HCT116 (cell line): ENCODE measurements at regions not wholly inside any gene's neighbourhood (a gene's known extent, or its start where the extent isn't known, plus 50 kb on each side); places are given as distances from the start of the nearest gene placed in this dataset.

Experiments
- ATAC-seq: fragments of 200-7000 bp; cut with Tn5 transposase; 2 replicates; pipeline ENCODE4 v1.9.1; 2020; ENCODE audit warnings: mild to moderate bottlenecking, moderate library complexity
- BruUV-seq: library from RNA; stranded (reverse); fragments of 400-500 nt; replicated peaks from 2 replicates; lab custom pipeline; 2021; lab: Mats Ljungman, UMichigan
- CTCF ChIA-PET: fragments of 300-600 bp; sonication (Branson Sonifier 250); formaldehyde crosslinking; loops from one replicate; lab custom pipeline; 2021; ENCODE audit warnings: antibody characterized with exemption; lab: Charles Lee
- POLR2A ChIA-PET: fragments of 300-600, 350-600 bp; sonication (Branson Sonifier 250); formaldehyde crosslinking; loops from one replicate; lab custom pipeline; 2021; ENCODE audit warnings: antibody characterized with exemption; lab: Charles Lee
- RAD21 ChIA-PET, 2 experiments: fragments of 300-600 bp; sonication (Branson Sonifier 250); formaldehyde crosslinking; loops; one replicate each; lab custom pipeline; 2023; ENCODE audit warnings: low total read pairs in 2 of 2; ENCODE audit not compliant: uncharacterized antibody in 2 of 2, unreplicated experiment in 2 of 2, low non-redundant PET in 1 of 2; lab: Charles Lee
- DNase-seq: peaks from one replicate; pipeline ENCODE4 v3.0.0-alpha.2; 2010; ENCODE audit warnings: low read depth, low spot score
- H2AFZ ChIP-seq: fragments of 200-600 bp; shearing (Covaris generic), sonication (generic); 2 replicates; pipeline ENCODE4 v1.6.1; 2017; ENCODE audit warnings: low read depth, mixed run types, mixed read lengths, antibody characterized with exemption, low read length; ENCODE audit not compliant: poor library complexity, severe bottlenecking
- H3K27ac ChIP-seq: 2 replicates; pipeline ENCODE4 v1.5.1; 2012; ENCODE audit warnings: low read depth, low read length
- H3K27me3 ChIP-seq: fragments of 200-600 bp; sonication (generic); 2 replicates; pipeline ENCODE4 v1.6.1; 2016; ENCODE audit warnings: mixed run types, low read length, mixed read lengths; ENCODE audit not compliant: insufficient read depth
- H3K36me3 ChIP-seq, 2 experiments: fragments of 200-500 bp in 1 of 2; fragments of 200-600 bp in 1 of 2; sonication (Bioruptor generic) in 1 of 2; sonication (generic) in 1 of 2; 2 replicates each; pipeline versions ENCODE4 v1.5.1 to v1.6.1; 2014 to 2016; ENCODE audit warnings: low read length in 2 of 2, inconsistent platforms in 1 of 2, mixed read lengths in 1 of 2, mixed run types in 1 of 2; ENCODE audit not compliant: insufficient read depth in 2 of 2, control insufficient read depth in 1 of 2
- H3K4me1 ChIP-seq, 2 experiments: fragments of 200-600 bp in 1 of 2; sonication (generic) in 1 of 2; 2 replicates each; pipeline versions ENCODE4 v1.5.1 to v1.6.1; 2012 to 2017; ENCODE audit warnings: low read length in 2 of 2, inconsistent platforms in 1 of 2, mild to moderate bottlenecking in 1 of 2, mixed read lengths in 1 of 2, mixed run types in 1 of 2, moderate library complexity in 1 of 2; ENCODE audit not compliant: insufficient read depth in 2 of 2, control insufficient read depth in 1 of 2
- H3K4me2 ChIP-seq: fragments of 200-600 bp; sonication (generic); 2 replicates; pipeline ENCODE4 v1.6.1; 2017; ENCODE audit warnings: mixed run types, low read length, mixed read lengths
- H3K4me3 ChIP-seq, 2 experiments: fragments of 200-600 bp in 1 of 2; sonication (generic) in 1 of 2; replicated peaks in 1 of 2; 2 replicates each; pipeline ENCODE4 v1.5.1; 2011 to 2016; ENCODE audit warnings: low read length in 2 of 2, control low read depth in 1 of 2, low read depth in 1 of 2, mild to moderate bottlenecking in 1 of 2, mixed read lengths in 1 of 2, mixed run types in 1 of 2
- H3K79me2 ChIP-seq: fragments of 200-600 bp; sonication (generic); 2 replicates; pipeline ENCODE4 v1.6.1; 2017; ENCODE audit warnings: mild to moderate bottlenecking, mixed run types, low read length, moderate library complexity, mixed read lengths; ENCODE audit not compliant: insufficient read depth
- H3K9ac ChIP-seq: fragments of 200-600 bp; sonication (generic); 2 replicates; pipeline ENCODE4 v1.6.1; 2016; ENCODE audit warnings: low read length, mixed read lengths
- H3K9me2 ChIP-seq: fragments of 200-600 bp; sonication (generic), shearing (Covaris generic); 2 replicates; pipeline ENCODE4 v1.6.1; 2017; ENCODE audit warnings: mixed run types, mild to moderate bottlenecking, moderate library complexity; ENCODE audit not compliant: insufficient read depth
- H3K9me3 ChIP-seq, 2 experiments: fragments of 200-500 bp in 1 of 2; fragments of 200-600 bp in 1 of 2; sonication (Bioruptor generic) in 1 of 2; sonication (generic) in 1 of 2; 2 replicates each; pipeline ENCODE4 v1.6.1; 2014 to 2017; ENCODE audit warnings: low read length in 2 of 2, mixed read lengths in 2 of 2, inconsistent platforms in 1 of 2, low read depth in 1 of 2, mild to moderate bottlenecking in 1 of 2, mixed run types in 1 of 2, moderate library complexity in 1 of 2; ENCODE audit not compliant: control insufficient read depth in 1 of 2, insufficient read depth in 1 of 2
- H4K20me1 ChIP-seq: fragments of 200-600 bp; sonication (generic), shearing (Covaris generic); 2 replicates; pipeline ENCODE4 v1.6.1; 2017; ENCODE audit warnings: mixed run types, mild to moderate bottlenecking, moderate library complexity; ENCODE audit not compliant: insufficient read depth
- CBX3 ChIP-seq: IDR thresholded peaks from 2 replicates; pipeline ENCODE4 v1.6.1; 2012; ENCODE audit warnings: low read depth
- CTCF ChIP-seq, 3 experiments: fragments of 200-600 bp in 1 of 3; sonication (generic) in 1 of 3; IDR thresholded peaks in 2 of 3; conservative IDR thresholded peaks in 1 of 3; 2 replicates each; pipeline ENCODE4 v1.5.1; 2012 to 2017; ENCODE audit warnings: low read depth in 2 of 3, low read length in 2 of 3, antibody characterized with exemption in 1 of 3, borderline replicate concordance in 1 of 3, control low read depth in 1 of 3, mild to moderate bottlenecking in 1 of 3, mixed read lengths in 1 of 3, mixed run types in 1 of 3, moderate library complexity in 1 of 3; ENCODE audit not compliant: insufficient read depth in 1 of 3
- ELF1 ChIP-seq: IDR thresholded peaks from 2 replicates; pipeline ENCODE4 v1.6.1; 2012; ENCODE audit warnings: low read depth, borderline replicate concordance
- EZH2 ChIP-seq: fragments of 200-600 bp; sonication (generic); IDR thresholded peaks from 2 replicates; pipeline ENCODE4 v1.6.1; 2017; ENCODE audit warnings: antibody characterized with exemption, mixed run types
- FOSL1 ChIP-seq: IDR thresholded peaks from 2 replicates; pipeline ENCODE4 v1.6.1; 2012; ENCODE audit warnings: low read depth
- MAX ChIP-seq: IDR thresholded peaks from 2 replicates; pipeline ENCODE4 v1.6.1; 2012
- POLR2A ChIP-seq: IDR thresholded peaks from 2 replicates; pipeline ENCODE4 v1.7.0; 2011; ENCODE audit warnings: borderline replicate concordance; ENCODE audit not compliant: insufficient read depth, insufficient read length; ENCODE audit errors: extremely low read depth
- POLR2AphosphoS5 ChIP-seq: IDR thresholded peaks from 2 replicates; pipeline ENCODE4 v1.6.1; 2011; ENCODE audit warnings: mild to moderate bottlenecking, low read depth, low read length, moderate library complexity
- REST ChIP-seq: IDR thresholded peaks from 2 replicates; pipeline ENCODE4 v1.6.1; 2012; ENCODE audit warnings: low read depth
- SRF ChIP-seq: IDR thresholded peaks from 2 replicates; pipeline ENCODE4 v1.6.1; 2012; ENCODE audit warnings: low read depth
- YY1 ChIP-seq: IDR thresholded peaks from 2 replicates; pipeline ENCODE4 v1.6.1; 2011; ENCODE audit warnings: low read length, low read depth, moderate library complexity, mild to moderate bottlenecking; ENCODE audit not compliant: insufficient replicate concordance; ENCODE audit errors: extremely low read depth
- intact Hi-C: fragments of 100-400 bp; cut with micrococcal nuclease; formaldehyde crosslinking; loops from 2 replicates; pipeline ENCODE4 v1.10.0; 2022

- H3K4me3 ChIP-seq = no peak overlapping the region
- H3K79me2 ChIP-seq = no peaks in the 10 kb centered on the region
- no peak for TF ChIP-seq YY1
- H3K4me2 ChIP-seq = no peak overlapping the region
- H3K36me3 ChIP-seq = no peaks in the 10 kb centered on the region
- H3K9ac ChIP-seq = no peak overlapping the region
- H3K27me3 ChIP-seq = peaks cover 13% of the 10 kb centered on the region; the same call in 1 of the 2 replicates
- ChIA-PET POLR2A (no interaction called here), CTCF (no interaction called here), RAD21 (no interaction called here)
- intact Hi-C loops = no loop called here
- no TSS peak for BruUV-seq
- DNase-seq = no peak
- ATAC-seq = no peak
- peaks cover 6 to 7% of the 10 kb centered on the region in 2 experiments; a peak in 3 of 4 replicates for H3K4me1 ChIP-seq
- no peaks in the 10 kb centered on the region for H3K9me3 ChIP-seq
- H4K20me1 ChIP-seq = no peaks in the 10 kb centered on the region
- H2AFZ ChIP-seq = no peak overlapping the region
- H3K27ac ChIP-seq = no peak overlapping the region
- H3K9me2 ChIP-seq = no peaks in the 10 kb centered on the region
These were observed 103.5 kb upstream of the TNRC6C start for GRCh38 chr17:77854759-77855745.

- H3K4me2 ChIP-seq = no peak overlapping the region
- no peaks in the 10 kb centered on the region for H4K20me1 ChIP-seq
- ChIA-PET CTCF (no interaction called here), POLR2A (no interaction called here), RAD21 (no interaction called here)
- H3K79me2 ChIP-seq = no peaks in the 10 kb centered on the region
- no peak for ATAC-seq
- intact Hi-C loops = no loop called here
- BruUV-seq = no TSS peak
- no peak overlapping the region for H3K4me3 ChIP-seq
- H3K9me2 ChIP-seq = no peaks in the 10 kb centered on the region
- H3K4me1 ChIP-seq = peaks cover 6 to 7% of the 10 kb centered on the region in 2 experiments; a peak in 3 of 4 replicates
- H3K27ac ChIP-seq = no peak overlapping the region
- no peak overlapping the region for H3K9ac ChIP-seq
- H3K9me3 ChIP-seq = no peaks in the 10 kb centered on the region
- peaks cover 21% of the 10 kb centered on the region; the same call in 1 of the 2 replicates for H3K27me3 ChIP-seq
- no peak for DNase-seq
- H3K36me3 ChIP-seq = no peaks in the 10 kb centered on the region
- H2AFZ ChIP-seq = no peak overlapping the region
- no peak for TF ChIP-seq MAX
- no peak for TF ChIP-seq ELF1
- TF ChIP-seq CBX3 = no peak
- TF ChIP-seq POLR2AphosphoS5 = no peak
- no peak for TF ChIP-seq FOSL1
- TF ChIP-seq EZH2 = no peak
- no peak for TF ChIP-seq CTCF (IDR thresholded peaks at IDR 0.05 in 2 of 3, conservative IDR thresholded peaks at IDR 0.05 in 1 of 3; ENCODE audit: borderline replicate concordance in 1 of 3, insufficient read depth in 1 of 3, low read depth in 2 of 3, low read length in 2 of 3)
- TF ChIP-seq YY1 = no peak
- TF ChIP-seq REST = no peak
- TF ChIP-seq POLR2A = no peak
- TF ChIP-seq SRF = no peak
These were observed 101.8 kb upstream of the TNRC6C start for GRCh38 chr17:77856551-77857305.
